PC-9 (cell line): ENCODE measurements at regions not wholly inside any gene's neighbourhood (a gene's known extent, or its start where the extent isn't known, plus 50 kb on each side); places are given as distances from the start of the nearest gene placed in this dataset.

Experiments used
- BruUV-seq: library from RNA; stranded (reverse); fragments of 400-500 nt; replicated peaks from 2 replicates; lab custom pipeline; 2021; lab: Mats Ljungman, UMichigan
- CTCF ChIA-PET: fragments of 300-600 bp; sonication (Branson Sonifier 250); formaldehyde crosslinking; loops from one replicate; lab custom pipeline; 2022; ENCODE audit warnings: antibody characterized with exemption; lab: Charles Lee
- POLR2A ChIA-PET: fragments of 300-600 bp; sonication (Branson Sonifier 250); formaldehyde crosslinking; loops from one replicate; lab custom pipeline; 2022; ENCODE audit warnings: antibody characterized with exemption; ENCODE audit not compliant: unreplicated experiment; lab: Charles Lee
- DNase-seq, 2 experiments: peaks; one replicate each; pipeline versions ENCODE4 v3.0.0 to v3.0.0-alpha.2; 2015 to 2022; ENCODE audit warnings: mixed read lengths in 1 of 2
- H2AFZ ChIP-seq: fragments of 200-600 bp; sonication (generic); 2 replicates; pipeline ENCODE4 v1.8.1; 2017; ENCODE audit warnings: antibody characterized with exemption
- H3F3A ChIP-seq: fragments of 200-600 bp; sonication (generic); 2 replicates; pipeline ENCODE4 v1.8.1; 2017; ENCODE audit warnings: antibody characterized with exemption, mild to moderate bottlenecking, low read depth; ENCODE audit not compliant: insufficient read depth
- H3K27ac ChIP-seq: fragments of 200-600 bp; sonication (generic); 2 replicates; pipeline ENCODE4 v1.6.1; 2016; ENCODE audit warnings: mixed run types
- H3K27me3 ChIP-seq: fragments of 200-600 bp; sonication (generic); 2 replicates; pipeline ENCODE4 v1.6.1; 2016; ENCODE audit warnings: low read depth, mixed run types; ENCODE audit not compliant: insufficient read depth
- H3K36me3 ChIP-seq: fragments of 200-600 bp; sonication (generic); 2 replicates; pipeline ENCODE4 v1.6.1; 2016; ENCODE audit warnings: low read depth, mixed run types
- H3K4me1 ChIP-seq: fragments of 200-600 bp; sonication (generic); replicated peaks from 2 replicates; pipeline ENCODE4 v1.6.1; 2016; ENCODE audit warnings: mixed run types; ENCODE audit not compliant: insufficient read depth
- H3K4me2 ChIP-seq: fragments of 200-600 bp; sonication (generic); 2 replicates; pipeline ENCODE4 v1.6.1; 2017; ENCODE audit warnings: mixed run types
- H3K4me3 ChIP-seq: fragments of 200-600 bp; sonication (generic); 2 replicates; pipeline ENCODE4 v1.6.1; 2016; ENCODE audit warnings: mixed run types
- H3K79me2 ChIP-seq: fragments of 200-600 bp; sonication (generic); 2 replicates; pipeline ENCODE4 v1.6.1; 2017; ENCODE audit warnings: low read depth, mixed run types
- H3K9me2 ChIP-seq: fragments of 200-600 bp; sonication (generic); 2 replicates; pipeline ENCODE4 v1.8.1; 2017; ENCODE audit warnings: mild to moderate bottlenecking; ENCODE audit not compliant: insufficient read depth
- H3K9me3 ChIP-seq: fragments of 200-600 bp; sonication (generic); 2 replicates; pipeline ENCODE4 v1.8.1; 2016; ENCODE audit warnings: low read depth; ENCODE audit not compliant: insufficient read depth
- H4K20me1 ChIP-seq: fragments of 200-600 bp; sonication (generic); 2 replicates; pipeline ENCODE4 v1.8.1; 2017; ENCODE audit not compliant: insufficient read depth
- EZH2 ChIP-seq: fragments of 200-600 bp; sonication (generic); IDR thresholded peaks from 2 replicates; pipeline ENCODE4 v1.8.0; 2017; ENCODE audit warnings: antibody characterized with exemption, low read depth
- intact Hi-C: fragments of 100-400 bp; cut with micrococcal nuclease; formaldehyde crosslinking; loops from one replicate; pipeline ENCODE4 v1.10.0; 2022; ENCODE audit not compliant: unreplicated experiment
- TF ChIP-seq, protein P1 (sequence below): fragments of 200-600 bp; sonication (generic); conservative IDR thresholded peaks from 2 replicates; pipeline ENCODE4 v1.6.1; 2017; ENCODE audit warnings: mixed run types, antibody characterized with exemption, mild to moderate bottlenecking, moderate library complexity

DNA sequence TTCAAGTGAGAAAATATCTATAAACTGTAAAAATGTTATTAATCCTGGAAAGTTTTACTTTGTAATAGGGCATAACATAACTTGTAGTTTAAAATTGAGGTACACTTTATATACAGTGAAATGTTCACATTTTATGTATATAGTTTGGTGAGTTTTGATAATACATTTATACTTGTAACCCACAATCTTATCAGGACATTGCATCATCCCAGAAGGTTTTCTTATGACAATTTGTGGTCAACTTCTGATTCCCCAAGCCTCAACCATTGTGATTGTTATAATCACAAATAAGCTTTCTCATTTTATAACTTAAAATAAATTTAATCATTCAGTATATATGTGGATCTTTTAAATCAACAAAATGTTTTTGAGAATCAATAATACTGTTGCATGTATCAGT is 151.1 kb downstream of the TFPI2 start:
- Histone ChIP-seq H3K27me3 (no peaks in the 10 kb centered on the region), H2AFZ (no peak overlapping the region), H3K9me2 (peaks cover 2% of the 10 kb centered on the region), H3K4me3 (no peak overlapping the region), H4K20me1 (no peaks in the 10 kb centered on the region), H3K36me3 (no peaks in the 10 kb centered on the region), H3K4me2 (no peak overlapping the region), H3K4me1 (no peaks in the 10 kb centered on the region), H3K27ac (no peak overlapping the region), H3K9me3 (no peaks in the 10 kb centered on the region), H3F3A (no peaks in the 10 kb centered on the region), H3K79me2 (no peaks in the 10 kb centered on the region)
- DNase-seq: no peak
- intact Hi-C loops: no loop called here
- CTCF ChIA-PET: no interaction called here
- TF ChIP-seq, protein P1, sequence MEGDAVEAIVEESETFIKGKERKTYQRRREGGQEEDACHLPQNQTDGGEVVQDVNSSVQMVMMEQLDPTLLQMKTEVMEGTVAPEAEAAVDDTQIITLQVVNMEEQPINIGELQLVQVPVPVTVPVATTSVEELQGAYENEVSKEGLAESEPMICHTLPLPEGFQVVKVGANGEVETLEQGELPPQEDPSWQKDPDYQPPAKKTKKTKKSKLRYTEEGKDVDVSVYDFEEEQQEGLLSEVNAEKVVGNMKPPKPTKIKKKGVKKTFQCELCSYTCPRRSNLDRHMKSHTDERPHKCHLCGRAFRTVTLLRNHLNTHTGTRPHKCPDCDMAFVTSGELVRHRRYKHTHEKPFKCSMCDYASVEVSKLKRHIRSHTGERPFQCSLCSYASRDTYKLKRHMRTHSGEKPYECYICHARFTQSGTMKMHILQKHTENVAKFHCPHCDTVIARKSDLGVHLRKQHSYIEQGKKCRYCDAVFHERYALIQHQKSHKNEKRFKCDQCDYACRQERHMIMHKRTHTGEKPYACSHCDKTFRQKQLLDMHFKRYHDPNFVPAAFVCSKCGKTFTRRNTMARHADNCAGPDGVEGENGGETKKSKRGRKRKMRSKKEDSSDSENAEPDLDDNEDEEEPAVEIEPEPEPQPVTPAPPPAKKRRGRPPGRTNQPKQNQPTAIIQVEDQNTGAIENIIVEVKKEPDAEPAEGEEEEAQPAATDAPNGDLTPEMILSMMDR: no peak
- TF ChIP-seq EZH2: no peak
- POLR2A ChIA-PET: no interaction called here
- no TSS peak for BruUV-seq

DNA sequence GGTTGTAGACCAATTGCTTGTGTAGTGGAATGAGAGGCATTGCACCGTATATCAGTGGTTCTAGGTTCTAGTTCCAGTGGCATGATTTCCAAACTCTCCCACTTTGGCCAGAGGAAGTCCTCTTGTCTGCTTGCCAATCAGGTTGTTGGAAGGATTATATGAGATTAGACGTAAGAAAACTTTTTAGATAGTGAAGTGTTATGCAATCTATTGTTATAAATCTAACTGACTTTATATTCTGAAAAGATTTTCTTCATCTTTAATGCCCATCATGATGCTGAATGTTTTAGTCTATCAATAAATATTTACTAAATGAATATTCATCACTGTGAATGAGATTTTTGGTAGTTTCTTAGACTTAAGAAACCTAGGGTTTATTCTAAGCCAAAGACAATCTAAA is 152.6 kb downstream of the TFPI2 start:
- Histone ChIP-seq H4K20me1 (no peaks in the 10 kb centered on the region), H3K9me3 (no peaks in the 10 kb centered on the region), H2AFZ (no peak overlapping the region), H3F3A (no peaks in the 10 kb centered on the region), H3K4me1 (no peaks in the 10 kb centered on the region), H3K27ac (no peak overlapping the region), H3K79me2 (no peaks in the 10 kb centered on the region), H3K9me2 (no peaks in the 10 kb centered on the region), H3K36me3 (no peaks in the 10 kb centered on the region), H3K4me3 (no peak overlapping the region), H3K27me3 (no peaks in the 10 kb centered on the region), H3K4me2 (no peak overlapping the region)
- DNase-seq: no peak
- CTCF ChIA-PET: no interaction called here
- TF ChIP-seq, protein P1: no peak
- no peak for TF ChIP-seq EZH2
- intact Hi-C loops: no loop called here
- POLR2A ChIA-PET: interaction anchor here (0.7 kb wide), 1 partner anchor 1051 kb away, joined by 5 read pairs; no protein-coding TSS in a partner anchor
- no TSS peak for BruUV-seq

DNA sequence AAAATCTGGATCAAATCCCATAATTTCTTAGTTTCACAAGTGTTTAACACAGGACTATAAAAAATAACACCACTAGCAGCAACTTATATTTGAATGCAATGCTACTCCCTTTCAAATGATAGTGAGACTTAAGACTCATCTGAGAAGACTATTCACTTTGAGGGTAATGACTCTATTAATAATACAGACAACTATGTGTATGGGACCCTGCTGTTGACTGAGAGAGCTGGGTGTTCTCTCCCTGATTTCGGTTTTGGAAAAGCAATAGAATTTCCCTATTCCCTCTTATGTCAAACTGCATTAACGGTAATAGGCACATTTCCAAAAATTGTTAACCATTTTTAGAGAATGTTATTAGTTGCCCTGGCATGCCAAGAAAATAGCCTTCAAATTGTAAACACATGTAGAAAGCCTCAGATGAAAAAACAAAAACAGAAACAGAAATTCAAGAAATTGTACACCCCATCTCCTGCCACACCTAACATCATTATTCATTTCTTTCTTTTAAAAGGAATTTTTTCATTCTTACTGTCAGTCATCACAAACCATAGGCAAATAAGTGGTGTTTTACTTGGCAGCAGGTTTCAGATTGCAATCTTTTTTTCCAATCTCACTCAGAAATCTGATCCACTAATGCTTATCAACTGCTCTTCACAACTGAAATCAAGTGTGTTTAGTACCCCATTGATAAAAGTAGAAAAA is 153.7 kb downstream of the TFPI2 start:
- TF ChIP-seq, protein P1: no peak
- no peak for TF ChIP-seq EZH2
- Histone ChIP-seq H3F3A (no peaks in the 10 kb centered on the region), H3K4me2 (no peak overlapping the region), H3K4me1 (no peaks in the 10 kb centered on the region), H3K9me2 (no peaks in the 10 kb centered on the region), H3K36me3 (no peaks in the 10 kb centered on the region), H3K27me3 (no peaks in the 10 kb centered on the region), H3K4me3 (no peak overlapping the region), H3K27ac (no peak overlapping the region), H3K79me2 (no peaks in the 10 kb centered on the region), H4K20me1 (no peaks in the 10 kb centered on the region), H3K9me3 (no peaks in the 10 kb centered on the region), H2AFZ (no peak overlapping the region)
- DNase-seq: no peak
- BruUV-seq: no TSS peak
- ChIA-PET CTCF (no interaction called here), POLR2A (no interaction called here)
- intact Hi-C loops: no loop called here
